Adrenal gland (tissue), 5 donors: ENCODE measurements at regions not wholly inside any gene's neighbourhood (a gene's known extent, or its start where the extent isn't known, plus 50 kb on each side); places are given as distances from the start of the nearest gene placed in this dataset.

Experiments
- POLR2A ChIP-seq, 2 donors: fragments of 450-650 bp; IDR thresholded peaks; one replicate each; pipeline ENCODE4 v1.6.1; 2017; ENCODE audit warnings: antibody characterized with exemption in 2 of 2, mild to moderate bottlenecking in 2 of 2, moderate library complexity in 1 of 2
- TF ChIP-seq, protein P1 (sequence below), 6 experiments: fragments of 450-650 bp in 4 of 6; fragments of 200-600 bp in 2 of 6; sonication (generic) in 1 of 6; IDR thresholded peaks; 1 replicate in 5 of 6; 2 replicates in 1 of 6; pipeline versions ENCODE4 v1.5.1 to v1.8.0; 2016 to 2021; ENCODE audit warnings: antibody characterized with exemption in 6 of 6, mild to moderate bottlenecking in 2 of 6, moderate library complexity in 1 of 6
- donor health status: DM: no; HTN: no; CAD: no.

DNA sequence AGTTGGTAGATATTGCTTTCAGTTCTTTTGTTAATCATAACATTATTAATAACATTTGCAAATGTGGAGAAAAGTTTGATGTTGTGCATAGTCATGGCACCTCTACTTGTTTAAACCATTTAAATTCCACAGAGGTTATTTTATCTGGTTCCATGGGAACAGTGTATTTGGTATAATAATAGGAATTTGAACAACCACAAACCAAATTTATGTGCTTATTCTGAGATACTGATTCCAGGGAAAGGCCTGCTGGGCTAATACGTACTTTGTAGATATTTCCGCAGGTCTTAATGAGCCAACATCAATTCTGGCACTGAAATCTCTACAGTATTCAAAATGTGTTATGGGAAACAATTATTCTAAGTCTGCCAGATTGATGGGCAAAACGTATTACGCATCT, 319.0 kb downstream of the DKK2 start:
- TF ChIP-seq, protein P1, sequence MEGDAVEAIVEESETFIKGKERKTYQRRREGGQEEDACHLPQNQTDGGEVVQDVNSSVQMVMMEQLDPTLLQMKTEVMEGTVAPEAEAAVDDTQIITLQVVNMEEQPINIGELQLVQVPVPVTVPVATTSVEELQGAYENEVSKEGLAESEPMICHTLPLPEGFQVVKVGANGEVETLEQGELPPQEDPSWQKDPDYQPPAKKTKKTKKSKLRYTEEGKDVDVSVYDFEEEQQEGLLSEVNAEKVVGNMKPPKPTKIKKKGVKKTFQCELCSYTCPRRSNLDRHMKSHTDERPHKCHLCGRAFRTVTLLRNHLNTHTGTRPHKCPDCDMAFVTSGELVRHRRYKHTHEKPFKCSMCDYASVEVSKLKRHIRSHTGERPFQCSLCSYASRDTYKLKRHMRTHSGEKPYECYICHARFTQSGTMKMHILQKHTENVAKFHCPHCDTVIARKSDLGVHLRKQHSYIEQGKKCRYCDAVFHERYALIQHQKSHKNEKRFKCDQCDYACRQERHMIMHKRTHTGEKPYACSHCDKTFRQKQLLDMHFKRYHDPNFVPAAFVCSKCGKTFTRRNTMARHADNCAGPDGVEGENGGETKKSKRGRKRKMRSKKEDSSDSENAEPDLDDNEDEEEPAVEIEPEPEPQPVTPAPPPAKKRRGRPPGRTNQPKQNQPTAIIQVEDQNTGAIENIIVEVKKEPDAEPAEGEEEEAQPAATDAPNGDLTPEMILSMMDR (IDR thresholded peaks at IDR 0.05) = no peak
- TF ChIP-seq POLR2A (IDR thresholded peaks at IDR 0.05) = no peak
